CD8-positive, alpha-beta memory T cell (primary cell): ENCODE measurements at regions not wholly inside any gene's neighbourhood (a gene's known extent, or its start where the extent isn't known, plus 50 kb on each side); places are given as distances from the start of the nearest gene placed in this dataset.
"Not testable (repeated sequence)": the region's sequence is repeated elsewhere in the genome, so short reads cannot be mapped to it uniquely, and the experiment has no call there.

Experiments
- CTCF ChIA-PET: fragments of 350-600 bp; sonication (Branson Sonifier 250); formaldehyde crosslinking; loops from one replicate; lab custom pipeline; 2021; ENCODE audit warnings: antibody characterized with exemption; lab: Charles Lee
- POLR2A ChIA-PET: fragments of 350-600 bp; sonication (Branson Sonifier 250); formaldehyde crosslinking; loops from one replicate; lab custom pipeline; 2021; ENCODE audit warnings: antibody characterized with exemption; lab: Charles Lee
- DNase-seq, 5 donors: peaks; one replicate each; pipeline versions ENCODE4 v3.0.0 to v3.0.0-alpha.2; 2020 to 2022; ENCODE audit warnings: mixed read lengths in 1 of 5
- H3K27ac ChIP-seq: one replicate; pipeline ENCODE4 v1.7.0; 2013; ENCODE audit warnings: low read depth, mild to moderate bottlenecking, low read length, moderate library complexity
- H3K27me3 ChIP-seq: 2 replicates; pipeline ENCODE4 v1.7.0; 2013; ENCODE audit warnings: low read length, mild to moderate bottlenecking; ENCODE audit not compliant: insufficient read depth, poor library complexity, severe bottlenecking
- H3K36me3 ChIP-seq: 2 replicates; pipeline ENCODE4 v1.7.0; 2013; ENCODE audit warnings: mild to moderate bottlenecking, low read length, moderate library complexity; ENCODE audit not compliant: insufficient read depth
- H3K4me1 ChIP-seq: 2 replicates; pipeline ENCODE4 v1.7.0; 2013; ENCODE audit warnings: mild to moderate bottlenecking, low read length, moderate library complexity; ENCODE audit not compliant: insufficient read depth
- H3K4me3 ChIP-seq: 2 replicates; pipeline ENCODE4 v1.7.0; 2013; ENCODE audit warnings: mild to moderate bottlenecking, low read length
- H3K9me3 ChIP-seq: 2 replicates; pipeline ENCODE4 v1.7.0; 2013; ENCODE audit warnings: mild to moderate bottlenecking, low read length
- H3K27ac Mint-ChIP-seq, 8 donors: one replicate each; pipeline ENCODE4 v1.8.0; 2020 to 2021; ENCODE audit warnings: mixed read lengths in 8 of 8, mild to moderate bottlenecking in 6 of 8, inconsistent platforms in 3 of 8, moderate library complexity in 3 of 8
- H3K27me3 Mint-ChIP-seq, 2 donors: one replicate each; pipeline ENCODE4 v1.8.0; 2020 to 2021; ENCODE audit warnings: mixed read lengths in 2 of 2, mild to moderate bottlenecking in 1 of 2, moderate library complexity in 1 of 2
- H3K36me3 Mint-ChIP-seq, 3 donors: one replicate each; pipeline ENCODE4 v1.8.0; 2020 to 2021; ENCODE audit warnings: mixed read lengths in 3 of 3, inconsistent platforms in 1 of 3, mild to moderate bottlenecking in 1 of 3
- H3K4me1 Mint-ChIP-seq, 3 donors: one replicate each; pipeline ENCODE4 v1.8.0; 2020 to 2021; ENCODE audit warnings: mixed read lengths in 3 of 3, inconsistent platforms in 1 of 3, mild to moderate bottlenecking in 1 of 3
- H3K4me3 Mint-ChIP-seq, 7 donors: one replicate each; pipeline ENCODE4 v1.8.0; 2020 to 2021; ENCODE audit warnings: mixed read lengths in 7 of 7, mild to moderate bottlenecking in 6 of 7, moderate library complexity in 4 of 7, inconsistent platforms in 2 of 7
- H3K9me3 Mint-ChIP-seq, 5 donors: one replicate each; pipeline ENCODE4 v1.8.0; 2020 to 2022; ENCODE audit warnings: mixed read lengths in 5 of 5, mild to moderate bottlenecking in 3 of 5, moderate library complexity in 2 of 5, inconsistent platforms in 1 of 5

- Histone ChIP-seq H3K27me3 (no peaks in the 10 kb centered on the region), H3K27ac (no peak overlapping the region), H3K9me3 (no peaks in the 10 kb centered on the region), H3K4me3 (no peak overlapping the region), H3K36me3 (no peaks in the 10 kb centered on the region), H3K4me1 (no peaks in the 10 kb centered on the region)
- H3K27ac Mint-ChIP-seq, result no peak overlapping the region
- no peak for DNase-seq
- peaks cover 11 to 13% of the 10 kb centered on the region in 2 donors for H3K27me3 Mint-ChIP-seq
- H3K4me3 Mint-ChIP-seq, result no peak overlapping the region
- ChIA-PET CTCF (no interaction called here), POLR2A (no interaction called here)
- H3K36me3 Mint-ChIP-seq, result no peaks in the 10 kb centered on the region
- H3K9me3 Mint-ChIP-seq, result peaks cover 0 to 8% (median 2%) of the 10 kb centered on the region in 5 donors
- H3K4me1 Mint-ChIP-seq, result no peaks in the 10 kb centered on the region
Observed at GRCh38 chr2:238614376-238614775, 187.6 kb downstream of the ASB1 start.

- Histone ChIP-seq H3K4me3 (no peak overlapping the region), H3K27me3 (no peaks in the 10 kb centered on the region), H3K27ac (no peak overlapping the region), H3K36me3 (no peaks in the 10 kb centered on the region), H3K4me1 (no peaks in the 10 kb centered on the region), H3K9me3 (no peaks in the 10 kb centered on the region)
- no peak for DNase-seq
- Mint-ChIP-seq H3K27me3 (peaks cover 11 to 17% of the 10 kb centered on the region in 2 donors), H3K36me3 (no peaks in the 10 kb centered on the region), H3K9me3 (peaks cover 0 to 8% (median 2%) of the 10 kb centered on the region in 5 donors), H3K4me3 (no peak overlapping the region), H3K4me1 (no peaks in the 10 kb centered on the region), H3K27ac (no peak overlapping the region)
- POLR2A ChIA-PET, result no interaction called here
- CTCF ChIA-PET, result no interaction called here
Observed at GRCh38 chr2:238615187-238615586, 188.5 kb downstream of the ASB1 start.

- H3K4me3 Mint-ChIP-seq, result no peak overlapping the region
- no peaks in the 10 kb centered on the region for H3K9me3 Mint-ChIP-seq
- H3K36me3 ChIP-seq, result no peaks in the 10 kb centered on the region
- no peaks in the 10 kb centered on the region for H3K4me1 Mint-ChIP-seq
- H3K27me3 Mint-ChIP-seq, result peaks cover 12 to 21% of the 10 kb centered on the region in 2 donors
- no peak overlapping the region for H3K4me3 ChIP-seq
- no peak for DNase-seq
- H3K27me3 ChIP-seq, result no peaks in the 10 kb centered on the region
- ChIA-PET CTCF (no interaction called here), POLR2A (no interaction called here)
- no peak overlapping the region for H3K27ac ChIP-seq
- no peaks in the 10 kb centered on the region for H3K36me3 Mint-ChIP-seq
- H3K27ac Mint-ChIP-seq, result no peak overlapping the region
- H3K4me1 ChIP-seq, result no peaks in the 10 kb centered on the region
- H3K9me3 ChIP-seq, result no peaks in the 10 kb centered on the region
Observed at GRCh38 chr2:238616681-238617080, 190.0 kb downstream of the ASB1 start.

GRCh38 chr2:238618494-238619283, 192.0 kb downstream of the ASB1 start:
- CTCF ChIA-PET, H3K4me1 ChIP-seq, H3K36me3 ChIP-seq, H3K27ac ChIP-seq, H3K4me3 ChIP-seq, DNase-seq, H3K36me3 Mint-ChIP-seq, H3K9me3 ChIP-seq, H3K27me3 ChIP-seq, H3K27ac Mint-ChIP-seq, POLR2A ChIA-PET, H3K4me1 Mint-ChIP-seq, H3K9me3 Mint-ChIP-seq, H3K4me3 Mint-ChIP-seq: not testable (repeated sequence)
- H3K27me3 Mint-ChIP-seq, result peaks cover 12 to 21% of the 10 kb centered on the region in 2 donors

- Histone ChIP-seq H3K9me3 (no peaks in the 10 kb centered on the region), H3K4me3 (no peak overlapping the region), H3K27ac (no peak overlapping the region), H3K36me3 (no peaks in the 10 kb centered on the region), H3K4me1 (no peaks in the 10 kb centered on the region), H3K27me3 (no peaks in the 10 kb centered on the region)
- ChIA-PET CTCF (no interaction called here), POLR2A (no interaction called here)
- Mint-ChIP-seq H3K4me1 (no peaks in the 10 kb centered on the region), H3K9me3 (peaks cover 0 to 2% (median 0%) of the 10 kb centered on the region in 5 donors), H3K27me3 (peaks cover 7 to 13% of the 10 kb centered on the region in 2 donors), H3K36me3 (no peaks in the 10 kb centered on the region), H3K27ac (no peak overlapping the region), H3K4me3 (no peak overlapping the region)
- no peak for DNase-seq
Observed at GRCh38 chr2:238627899-238628298, 201.2 kb downstream of the ASB1 start.

GRCh38 chr2:238629064-238629463, 202.3 kb downstream of the ASB1 start:
- H3K4me3 ChIP-seq, result no peak overlapping the region
- Mint-ChIP-seq H3K4me3 (no peak overlapping the region), H3K36me3 (no peaks in the 10 kb centered on the region), H3K27ac (no peak overlapping the region), H3K4me1 (no peaks in the 10 kb centered on the region), H3K9me3 (peaks cover 0 to 2% (median 0%) of the 10 kb centered on the region in 5 donors), H3K27me3 (peaks cover 10 to 13% of the 10 kb centered on the region in 2 donors)
- no peaks in the 10 kb centered on the region for H3K9me3 ChIP-seq
- no peak overlapping the region for H3K27ac ChIP-seq
- H3K36me3 ChIP-seq, result no peaks in the 10 kb centered on the region
- POLR2A ChIA-PET, result no interaction called here
- CTCF ChIA-PET, result no interaction called here
- no peaks in the 10 kb centered on the region for H3K27me3 ChIP-seq
- DNase-seq, result no peak
- H3K4me1 ChIP-seq, result no peaks in the 10 kb centered on the region

GRCh38 chr2:238631491-238632180, 204.9 kb downstream of the ASB1 start:
- no peak overlapping the region for H3K27ac ChIP-seq
- H3K4me3 ChIP-seq, result no peak overlapping the region
- no peaks in the 10 kb centered on the region for H3K4me1 ChIP-seq
- DNase-seq, result no peak
- no peaks in the 10 kb centered on the region for H3K27me3 ChIP-seq
- H3K27me3 Mint-ChIP-seq, result peaks cover 6 to 16% of the 10 kb centered on the region in 2 donors
- CTCF ChIA-PET, result no interaction called here
- POLR2A ChIA-PET, result no interaction called here
- H3K9me3 Mint-ChIP-seq, result peaks cover 0 to 2% (median 0%) of the 10 kb centered on the region in 5 donors
- H3K9me3 ChIP-seq, result no peaks in the 10 kb centered on the region
- H3K36me3 ChIP-seq, result no peaks in the 10 kb centered on the region
- no peaks in the 10 kb centered on the region for H3K36me3 Mint-ChIP-seq
- H3K4me1 Mint-ChIP-seq, result no peaks in the 10 kb centered on the region
- H3K4me3 Mint-ChIP-seq, result no peak overlapping the region
- H3K27ac Mint-ChIP-seq, result peak overlapping the region in 1 of 8 donors; percentile 33

GRCh38 chr2:238632181-238633060, 205.7 kb downstream of the ASB1 start:
- no peaks in the 10 kb centered on the region for H3K36me3 Mint-ChIP-seq

More at GRCh38 chr2:238632181-238633060, 205.7 kb downstream of the ASB1 start:
- Histone ChIP-seq H3K27ac (no peak overlapping the region), H3K36me3 (no peaks in the 10 kb centered on the region), H3K9me3 (no peaks in the 10 kb centered on the region), H3K4me3 (no peak overlapping the region), H3K27me3 (no peaks in the 10 kb centered on the region), H3K4me1 (no peaks in the 10 kb centered on the region)
- H3K27me3 Mint-ChIP-seq, result peaks cover 5 to 24% of the 10 kb centered on the region in 2 donors
- H3K4me3 Mint-ChIP-seq, result no peak overlapping the region
- ChIA-PET CTCF (no interaction called here), POLR2A (no interaction called here)
- H3K27ac Mint-ChIP-seq, result peak overlapping the region in 1 of 8 donors; percentile 33
- H3K9me3 Mint-ChIP-seq, result peaks cover 0 to under 1% (median 0%) of the 10 kb centered on the region in 5 donors
- no peaks in the 10 kb centered on the region for H3K4me1 Mint-ChIP-seq
- no peak for DNase-seq
